ENCODE measurements at regions not wholly inside any gene's neighbourhood (a gene's known extent, or its start where the extent isn't known, plus 50 kb on each side); places are given as distances from the start of the nearest gene placed in this dataset.

DNA sequence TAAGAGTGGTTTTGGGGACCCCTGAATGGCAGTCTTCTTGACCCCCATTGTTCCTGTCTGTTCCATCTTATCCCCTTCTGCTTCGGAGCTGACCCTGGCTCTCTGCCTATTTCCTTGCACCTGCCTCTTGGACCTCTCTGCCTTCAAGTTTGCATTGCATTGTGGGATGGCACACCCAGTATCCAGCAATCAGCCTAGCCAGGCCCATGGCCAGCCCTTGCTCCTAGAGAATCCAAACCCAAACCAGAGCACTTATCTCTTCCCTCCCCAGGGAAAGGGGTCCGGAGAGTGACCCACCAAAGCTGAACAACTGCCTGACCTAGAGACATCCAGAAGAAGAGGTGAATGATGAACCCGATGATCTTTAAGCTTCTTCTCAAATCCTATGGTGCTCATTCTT, 607.3 kb upstream of the CADM1 start:
- Histone ChIP-seq H3K4me2 (ENCODE audit: low read length) (no peak overlapping the region), H3K27ac (ENCODE audit: low read depth, low read length) (no peak overlapping the region), H4K8ac (ENCODE audit: low read depth, low read length) (no peak overlapping the region), H3K23ac (ENCODE audit: low read length) (no peak overlapping the region), H3K9ac (ENCODE audit: low read length) (no peak overlapping the region), H3K4ac (ENCODE audit: low read depth, low read length) (no peak overlapping the region), H3K36me3 (ENCODE audit: control insufficient read depth in 1 of 2, insufficient read depth in 2 of 2, low read length in 2 of 2) (no peaks in the 10 kb centered on the region), H3K14ac (ENCODE audit: low read length) (no peak overlapping the region), H4K91ac (ENCODE audit: low read depth, low read length) (no peak overlapping the region), H3K4me1 (ENCODE audit: control insufficient read depth in 1 of 2, insufficient read depth in 2 of 2, low read length in 2 of 2) (peaks cover 0 to 4% of the 10 kb centered on the region in 2 experiments), H3K9me3 (ENCODE audit: insufficient read depth, low read depth, low read length) (peaks cover 6% of the 10 kb centered on the region), H3K79me2 (ENCODE audit: control insufficient read depth, insufficient read depth, low read length, poor library complexity) (no peaks in the 10 kb centered on the region), H3K18ac (ENCODE audit: low read length) (no peak overlapping the region), H4K12ac (ENCODE audit: low read depth, low read length) (no peak overlapping the region), H2AK5ac (ENCODE audit: low read length) (no peak overlapping the region), H3K4me3 (ENCODE audit: low read depth, low read length) (no peak overlapping the region), H2BK120ac (ENCODE audit: insufficient read depth, low read length, poor library complexity) (no peak overlapping the region), H2AFZ (ENCODE audit: insufficient read depth, low read length, poor library complexity) (no peak overlapping the region), H2BK12ac (ENCODE audit: low read length) (no peak overlapping the region), H3K79me1 (ENCODE audit: low read length) (no peaks in the 10 kb centered on the region), H2BK5ac (ENCODE audit: low read depth, low read length, poor library complexity) (no peak overlapping the region), H3K27me3 (ENCODE audit: insufficient read depth, low read length) (no peaks in the 10 kb centered on the region)
- no CpG with 5 or more reads among the region's 3 CpGs for WGBS (ENCODE audit: extremely low coverage, insufficient coverage, insufficient read length)
- DNase-seq: no peak

DNA sequence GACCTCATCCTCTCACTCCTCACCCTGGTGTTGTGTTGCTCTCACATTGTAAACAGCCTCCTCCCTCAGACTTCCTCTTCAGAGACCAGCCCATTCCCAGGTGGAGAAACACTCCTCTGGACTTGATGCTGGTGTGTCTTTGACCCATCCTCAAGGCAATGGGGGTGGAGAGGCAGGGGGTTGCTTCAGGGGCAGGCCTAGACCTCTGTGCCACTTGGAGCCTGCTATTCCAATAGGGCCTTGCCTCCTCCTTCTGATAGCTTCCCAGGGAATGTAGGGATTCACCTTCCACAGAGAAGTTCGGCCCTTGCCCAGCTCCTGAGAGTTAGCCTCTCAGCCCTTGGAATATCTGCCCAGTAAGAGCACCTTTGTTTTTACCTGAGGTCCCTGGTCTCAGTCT, 606.6 kb upstream of the CADM1 start:
- Histone ChIP-seq H3K23ac (ENCODE audit: low read length) (no peak overlapping the region), H3K4me1 (ENCODE audit: control insufficient read depth in 1 of 2, insufficient read depth in 2 of 2, low read length in 2 of 2) (peaks cover 0 to 4% of the 10 kb centered on the region in 2 experiments), H3K9me3 (ENCODE audit: insufficient read depth, low read depth, low read length) (peaks cover 6% of the 10 kb centered on the region), H3K9ac (ENCODE audit: low read length) (no peak overlapping the region), H3K27ac (ENCODE audit: low read depth, low read length) (no peak overlapping the region), H3K4me2 (ENCODE audit: low read length) (no peak overlapping the region), H2AK5ac (ENCODE audit: low read length) (no peak overlapping the region), H2AFZ (ENCODE audit: insufficient read depth, low read length, poor library complexity) (no peak overlapping the region), H4K8ac (ENCODE audit: low read depth, low read length) (no peak overlapping the region), H4K12ac (ENCODE audit: low read depth, low read length) (no peak overlapping the region), H3K4ac (ENCODE audit: low read depth, low read length) (no peak overlapping the region), H3K14ac (ENCODE audit: low read length) (no peak overlapping the region), H3K79me2 (ENCODE audit: control insufficient read depth, insufficient read depth, low read length, poor library complexity) (no peaks in the 10 kb centered on the region), H3K4me3 (ENCODE audit: low read depth, low read length) (no peak overlapping the region), H3K36me3 (ENCODE audit: control insufficient read depth in 1 of 2, insufficient read depth in 2 of 2, low read length in 2 of 2) (no peaks in the 10 kb centered on the region), H3K79me1 (ENCODE audit: low read length) (no peaks in the 10 kb centered on the region), H2BK12ac (ENCODE audit: low read length) (no peak overlapping the region), H2BK120ac (ENCODE audit: insufficient read depth, low read length, poor library complexity) (no peak overlapping the region), H4K91ac (ENCODE audit: low read depth, low read length) (no peak overlapping the region), H2BK5ac (ENCODE audit: low read depth, low read length, poor library complexity) (no peak overlapping the region), H3K27me3 (ENCODE audit: insufficient read depth, low read length) (no peaks in the 10 kb centered on the region), H3K18ac (ENCODE audit: low read length) (no peak overlapping the region)
- WGBS (ENCODE audit: extremely low coverage, insufficient coverage, insufficient read length): no CpG with 5 or more reads among the region's 1 CpG
- DNase-seq: no peak

DNA sequence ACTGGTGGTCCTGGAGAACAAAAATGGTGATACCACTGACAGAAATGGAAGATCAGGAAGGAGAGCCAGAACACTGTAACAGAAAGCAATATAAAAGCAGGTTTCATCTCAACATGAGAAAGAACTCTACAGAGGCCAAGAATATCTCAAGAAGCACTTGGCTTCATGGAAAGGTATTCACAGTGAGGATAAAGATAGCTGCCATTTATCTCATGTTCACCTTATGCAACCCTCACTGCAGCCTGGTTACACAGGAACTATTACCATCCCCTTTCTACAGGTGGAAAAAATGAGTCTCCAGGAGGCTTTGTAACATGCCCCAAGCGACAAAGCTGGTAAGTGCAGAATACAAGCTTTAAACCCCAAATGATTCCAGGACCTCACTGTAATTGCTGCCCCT, 606.1 kb upstream of the CADM1 start:
- Histone ChIP-seq H2BK5ac (ENCODE audit: low read depth, low read length, poor library complexity) (no peak overlapping the region), H3K4me2 (ENCODE audit: low read length) (no peak overlapping the region), H4K91ac (ENCODE audit: low read depth, low read length) (no peak overlapping the region), H3K4ac (ENCODE audit: low read depth, low read length) (no peak overlapping the region), H3K14ac (ENCODE audit: low read length) (no peak overlapping the region), H2AK5ac (ENCODE audit: low read length) (no peak overlapping the region), H3K36me3 (ENCODE audit: control insufficient read depth in 1 of 2, insufficient read depth in 2 of 2, low read length in 2 of 2) (no peaks in the 10 kb centered on the region), H3K27ac (ENCODE audit: low read depth, low read length) (no peak overlapping the region), H3K23ac (ENCODE audit: low read length) (no peak overlapping the region), H4K12ac (ENCODE audit: low read depth, low read length) (no peak overlapping the region), H3K79me1 (ENCODE audit: low read length) (no peaks in the 10 kb centered on the region), H3K4me1 (ENCODE audit: control insufficient read depth in 1 of 2, insufficient read depth in 2 of 2, low read length in 2 of 2) (peaks cover 0 to 4% of the 10 kb centered on the region in 2 experiments), H3K79me2 (ENCODE audit: control insufficient read depth, insufficient read depth, low read length, poor library complexity) (no peaks in the 10 kb centered on the region), H3K9ac (ENCODE audit: low read length) (no peak overlapping the region), H4K8ac (ENCODE audit: low read depth, low read length) (no peak overlapping the region), H3K18ac (ENCODE audit: low read length) (no peak overlapping the region), H2BK12ac (ENCODE audit: low read length) (no peak overlapping the region), H3K27me3 (ENCODE audit: insufficient read depth, low read length) (no peaks in the 10 kb centered on the region), H2BK120ac (ENCODE audit: insufficient read depth, low read length, poor library complexity) (no peak overlapping the region), H2AFZ (ENCODE audit: insufficient read depth, low read length, poor library complexity) (no peak overlapping the region), H3K4me3 (ENCODE audit: low read depth, low read length) (no peak overlapping the region), H3K9me3 (ENCODE audit: insufficient read depth, low read depth, low read length) (peaks cover 6% of the 10 kb centered on the region)
- peak in 1 of 2 donors; percentile 20 for DNase-seq
- WGBS (ENCODE audit: extremely low coverage, insufficient coverage, insufficient read length): no CpG with 5 or more reads among the region's 1 CpG

DNA sequence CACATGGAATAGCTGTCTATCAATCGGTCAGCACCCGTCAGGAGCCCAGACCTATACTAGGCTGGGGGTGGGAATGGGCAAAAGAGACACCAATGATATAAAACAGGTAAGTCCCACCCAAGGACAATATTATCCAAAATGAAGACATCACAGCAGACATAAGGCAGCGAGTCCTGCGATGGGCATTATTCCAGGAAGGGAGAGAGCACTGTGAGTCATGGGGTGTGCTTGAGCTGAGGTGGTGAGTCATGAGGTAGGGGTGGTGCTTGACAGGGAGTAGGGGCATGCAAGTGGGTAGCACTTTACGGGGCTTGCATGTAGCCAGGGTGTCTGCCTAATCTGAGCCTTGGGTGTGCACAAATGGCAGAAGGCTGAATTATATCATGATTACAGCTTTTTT, 605.0 kb upstream of the CADM1 start:
- peaks cover 0 to 4% of the 10 kb centered on the region in 2 experiments for H3K4me1 ChIP-seq (ENCODE audit: control insufficient read depth in 1 of 2, insufficient read depth in 2 of 2, low read length in 2 of 2)
- no peak overlapping the region for H4K12ac ChIP-seq (ENCODE audit: low read depth, low read length)
- no peak overlapping the region for H2BK12ac ChIP-seq (ENCODE audit: low read length)
- H4K91ac ChIP-seq (ENCODE audit: low read depth, low read length): no peak overlapping the region
- H3K14ac ChIP-seq (ENCODE audit: low read length): no peak overlapping the region
- no peak overlapping the region for H2AFZ ChIP-seq (ENCODE audit: insufficient read depth, low read length, poor library complexity)
- no peaks in the 10 kb centered on the region for H3K27me3 ChIP-seq (ENCODE audit: insufficient read depth, low read length)
- no peak overlapping the region for H2AK5ac ChIP-seq (ENCODE audit: low read length)
- no peak overlapping the region for H3K27ac ChIP-seq (ENCODE audit: low read depth, low read length)
- H3K4me2 ChIP-seq (ENCODE audit: low read length): no peak overlapping the region
- no peak overlapping the region for H3K4me3 ChIP-seq (ENCODE audit: low read depth, low read length)
- H3K18ac ChIP-seq (ENCODE audit: low read length): no peak overlapping the region
- no peaks in the 10 kb centered on the region for H3K79me2 ChIP-seq (ENCODE audit: control insufficient read depth, insufficient read depth, low read length, poor library complexity)
- H2BK120ac ChIP-seq (ENCODE audit: insufficient read depth, low read length, poor library complexity): no peak overlapping the region
- H3K23ac ChIP-seq (ENCODE audit: low read length): no peak overlapping the region
- no peaks in the 10 kb centered on the region for H3K79me1 ChIP-seq (ENCODE audit: low read length)
- H3K36me3 ChIP-seq (ENCODE audit: control insufficient read depth in 1 of 2, insufficient read depth in 2 of 2, low read length in 2 of 2): no peaks in the 10 kb centered on the region
- no peak overlapping the region for H4K8ac ChIP-seq (ENCODE audit: low read depth, low read length)
- H3K9me3 ChIP-seq (ENCODE audit: insufficient read depth, low read depth, low read length): peaks cover 6% of the 10 kb centered on the region
- H3K9ac ChIP-seq (ENCODE audit: low read length): no peak overlapping the region
- H3K4ac ChIP-seq (ENCODE audit: low read depth, low read length): no peak overlapping the region
- DNase-seq: peak; percentile 33 to 47
- no CpG with 5 or more reads among the region's 5 CpGs for WGBS (ENCODE audit: extremely low coverage, insufficient coverage, insufficient read length)
- H2BK5ac ChIP-seq (ENCODE audit: low read depth, low read length, poor library complexity): no peak overlapping the region

All from trophoblast cell (in vitro differentiated cells and primary cell).